ENCODE measurements at regions not wholly inside any gene's neighbourhood (a gene's known extent, or its start where the extent isn't known, plus 50 kb on each side); places are given as distances from the start of the nearest gene placed in this dataset.

- TF ChIP-seq YY1 (IDR thresholded peaks at IDR 0.05; ENCODE audit: insufficient read depth, insufficient read length) (no peak), ZNF274 (IDR thresholded peaks at IDR 0.05; ENCODE audit: low read depth, low read length) (no peak)
Measured at GRCh38 chr1:30475201-30475600, 248.2 kb downstream of the MATN1 start.

All from NT2/D1 (cell line).